ENCODE measurements at regions not wholly inside any gene's neighbourhood (a gene's known extent, or its start where the extent isn't known, plus 50 kb on each side); places are given as distances from the start of the nearest gene placed in this dataset.

DNA sequence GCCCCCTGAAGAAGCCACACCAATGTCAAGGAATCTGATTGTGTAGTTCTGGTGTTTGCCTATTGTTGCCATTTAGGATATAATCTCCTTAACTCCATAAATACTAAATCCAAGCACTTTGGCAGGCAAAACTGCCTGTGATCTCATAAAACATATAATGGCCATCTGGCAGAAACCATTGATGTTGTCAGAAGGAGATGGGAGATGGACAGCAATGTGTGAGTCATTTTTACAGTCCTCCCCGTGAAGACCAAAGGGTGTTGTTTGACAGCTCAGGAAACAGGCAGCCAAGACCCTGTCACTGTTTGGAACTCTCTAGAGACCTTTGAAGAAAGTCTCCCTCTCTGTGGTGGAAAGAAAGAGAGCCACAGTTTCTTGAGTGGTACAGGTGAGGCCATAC is 454.1 kb downstream of the HS3ST3B1 start:
- Histone ChIP-seq H3K36me3 (ENCODE audit: control insufficient read depth, insufficient read depth, low read length) (no peaks in the 10 kb centered on the region), H4K20me1 (replicated peaks; ENCODE audit: control insufficient read depth, insufficient read depth, low read length) (no peaks in the 10 kb centered on the region), H3K79me2 (ENCODE audit: control insufficient read depth, insufficient read depth, low read length) (no peaks in the 10 kb centered on the region), H3K4me1 (replicated peaks in 1 of 2; ENCODE audit: control insufficient read depth in 2 of 2, insufficient read depth in 2 of 2, low read length in 2 of 2) (no peaks in the 10 kb centered on the region), H3K4me2 (ENCODE audit: insufficient read depth, low read length) (no peak overlapping the region), H3K27ac (ENCODE audit: extremely low read depth, low read depth, low read length) (no peak overlapping the region), H3K27me3 (ENCODE audit: control insufficient read depth in 2 of 2, insufficient read depth in 2 of 2, low read length in 2 of 2) (no peaks in the 10 kb centered on the region), H3K9ac (ENCODE audit: insufficient read depth in 1 of 2, low read depth in 2 of 2, low read length in 2 of 2) (no peak overlapping the region), H3K9me1 (ENCODE audit: control insufficient read depth, insufficient read depth, low read length) (no peaks in the 10 kb centered on the region), H3K9me3 (replicated peaks; ENCODE audit: control insufficient read depth, insufficient read depth, low read depth, low read length) (no peaks in the 10 kb centered on the region), H2AFZ (ENCODE audit: low read depth, low read length) (no peak overlapping the region), H3K4me3 (no peak overlapping the region)
- FAIRE-seq = no peak
- ChIA-PET CTCF (ENCODE audit: low intra/inter-chr PET ratio) (no interaction called here), POLR2A (no interaction called here)
- intact Hi-C loops (cut with micrococcal nuclease) (no loop called here), in situ Hi-C loops (cut with MboI) (no loop called here)
- no peak for DNase-seq (ENCODE audit: extremely low read depth in 1 of 4, low spot score in 3 of 4)
- TF ChIP-seq HIVEP1 (CRISPR knock-in tag; IDR thresholded peaks at IDR 0.05) (no peak), ELK3 (CRISPR knock-in tag; IDR thresholded peaks at IDR 0.05) (no peak), ILK (tag; IDR thresholded peaks at IDR 0.05; ENCODE audit: borderline replicate concordance, low read depth) (no peak), FOXM1 (IDR thresholded peaks at IDR 0.05; ENCODE audit: low read depth) (no peak), FOXM1 (CRISPR knock-in tag; IDR thresholded peaks at IDR 0.05; ENCODE audit: low read depth) (no peak), SRSF3 (IDR thresholded peaks at IDR 0.05; ENCODE audit: insufficient read depth, low read length) (no peak), NR2C1 (IDR thresholded peaks at IDR 0.05) (no peak), NR2C1 (tag; IDR thresholded peaks at IDR 0.05) (no peak), BRD4 (IDR thresholded peaks at IDR 0.05) (no peak), ETV6 (IDR thresholded peaks at IDR 0.05; ENCODE audit: borderline replicate concordance in 1 of 2, low read depth in 2 of 2, low read length in 1 of 2) (no peak), ETV6 (CRISPR knock-in tag; IDR thresholded peaks at IDR 0.05; ENCODE audit: borderline replicate concordance) (no peak), HNRNPK (IDR thresholded peaks at IDR 0.05; ENCODE audit: low read depth, low read length, poor library complexity, severe bottlenecking) (no peak), TEAD4 (IDR thresholded peaks at IDR 0.05; ENCODE audit: low read length) (no peak), TEAD4 (CRISPR knock-in tag; IDR thresholded peaks at IDR 0.05; ENCODE audit: borderline replicate concordance) (no peak), MXD1 (CRISPR knock-in tag; IDR thresholded peaks at IDR 0.05; ENCODE audit: borderline replicate concordance, poor library complexity, severe bottlenecking) (no peak), DDX20 (tag; IDR thresholded peaks at IDR 0.05; ENCODE audit: low read depth) (no peak)
- TF ChIP-seq, protein P1, sequence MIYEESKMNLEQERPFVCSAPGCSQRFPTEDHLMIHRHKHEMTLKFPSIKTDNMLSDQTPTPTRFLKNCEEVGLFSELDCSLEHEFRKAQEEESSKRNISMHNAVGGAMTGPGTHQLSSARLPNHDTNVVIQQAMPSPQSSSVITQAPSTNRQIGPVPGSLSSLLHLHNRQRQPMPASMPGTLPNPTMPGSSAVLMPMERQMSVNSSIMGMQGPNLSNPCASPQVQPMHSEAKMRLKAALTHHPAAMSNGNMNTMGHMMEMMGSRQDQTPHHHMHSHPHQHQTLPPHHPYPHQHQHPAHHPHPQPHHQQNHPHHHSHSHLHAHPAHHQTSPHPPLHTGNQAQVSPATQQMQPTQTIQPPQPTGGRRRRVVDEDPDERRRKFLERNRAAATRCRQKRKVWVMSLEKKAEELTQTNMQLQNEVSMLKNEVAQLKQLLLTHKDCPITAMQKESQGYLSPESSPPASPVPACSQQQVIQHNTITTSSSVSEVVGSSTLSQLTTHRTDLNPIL (CRISPR knock-in tag; IDR thresholded peaks at IDR 0.05) = no peak
- TF ChIP-seq, protein P2, sequence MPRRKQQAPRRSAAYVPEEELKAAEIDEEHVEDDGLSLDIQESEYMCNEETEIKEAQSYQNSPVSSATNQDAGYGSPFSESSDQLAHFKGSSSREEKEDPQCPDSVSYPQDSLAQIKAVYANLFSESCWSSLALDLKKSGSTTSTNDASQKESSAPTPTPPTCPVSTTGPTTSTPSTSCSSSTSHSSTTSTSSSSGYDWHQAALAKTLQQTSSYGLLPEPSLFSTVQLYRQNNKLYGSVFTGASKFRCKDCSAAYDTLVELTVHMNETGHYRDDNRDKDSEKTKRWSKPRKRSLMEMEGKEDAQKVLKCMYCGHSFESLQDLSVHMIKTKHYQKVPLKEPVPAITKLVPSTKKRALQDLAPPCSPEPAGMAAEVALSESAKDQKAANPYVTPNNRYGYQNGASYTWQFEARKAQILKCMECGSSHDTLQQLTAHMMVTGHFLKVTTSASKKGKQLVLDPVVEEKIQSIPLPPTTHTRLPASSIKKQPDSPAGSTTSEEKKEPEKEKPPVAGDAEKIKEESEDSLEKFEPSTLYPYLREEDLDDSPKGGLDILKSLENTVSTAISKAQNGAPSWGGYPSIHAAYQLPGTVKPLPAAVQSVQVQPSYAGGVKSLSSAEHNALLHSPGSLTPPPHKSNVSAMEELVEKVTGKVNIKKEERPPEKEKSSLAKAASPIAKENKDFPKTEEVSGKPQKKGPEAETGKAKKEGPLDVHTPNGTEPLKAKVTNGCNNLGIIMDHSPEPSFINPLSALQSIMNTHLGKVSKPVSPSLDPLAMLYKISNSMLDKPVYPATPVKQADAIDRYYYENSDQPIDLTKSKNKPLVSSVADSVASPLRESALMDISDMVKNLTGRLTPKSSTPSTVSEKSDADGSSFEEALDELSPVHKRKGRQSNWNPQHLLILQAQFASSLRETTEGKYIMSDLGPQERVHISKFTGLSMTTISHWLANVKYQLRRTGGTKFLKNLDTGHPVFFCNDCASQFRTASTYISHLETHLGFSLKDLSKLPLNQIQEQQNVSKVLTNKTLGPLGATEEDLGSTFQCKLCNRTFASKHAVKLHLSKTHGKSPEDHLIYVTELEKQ (CRISPR knock-in tag; IDR thresholded peaks at IDR 0.05) = no peak
- ATAC-seq = no peak
- WGBS (ENCODE audit: insufficient coverage, low coverage, missing lambda C conversion rate) = 0% methylated on average over 1 of the region's 1 CpG
- no TSS peak for BruUV-seq (replicated peaks)
